Fibroblast of the aortic adventitia (primary cell): ENCODE measurements at regions not wholly inside any gene's neighbourhood (a gene's known extent, or its start where the extent isn't known, plus 50 kb on each side); places are given as distances from the start of the nearest gene placed in this dataset.
A peak's percentile ranks its signal among the peaks of the same experiment; 100 is the strongest.
"Not testable (repeated sequence)": the region's sequence is repeated elsewhere in the genome, so short reads cannot be mapped to it uniquely, and the experiment has no call there.

Experiments
- DNase-seq: peaks from one replicate; pipeline ENCODE4 v3.0.0-alpha.2; 2010; ENCODE audit warnings: low read depth
- H3K4me3 ChIP-seq: 2 replicates; pipeline ENCODE4 v1.5.1; 2011; ENCODE audit warnings: low read depth, mild to moderate bottlenecking, control low read depth, low read length, moderate library complexity
- CTCF ChIP-seq: IDR thresholded peaks from 2 replicates; pipeline ENCODE4 v1.5.1; 2011; ENCODE audit warnings: mild to moderate bottlenecking, low read length, control low read depth, inconsistent platforms; ENCODE audit not compliant: insufficient read depth

GRCh38 chr5:58183078-58183785 lies 276.7 kb downstream of the PLK2 start:
- DNase-seq = no peak
- H3K4me3 ChIP-seq = no peak overlapping the region
- TF ChIP-seq CTCF = no peak

DNA sequence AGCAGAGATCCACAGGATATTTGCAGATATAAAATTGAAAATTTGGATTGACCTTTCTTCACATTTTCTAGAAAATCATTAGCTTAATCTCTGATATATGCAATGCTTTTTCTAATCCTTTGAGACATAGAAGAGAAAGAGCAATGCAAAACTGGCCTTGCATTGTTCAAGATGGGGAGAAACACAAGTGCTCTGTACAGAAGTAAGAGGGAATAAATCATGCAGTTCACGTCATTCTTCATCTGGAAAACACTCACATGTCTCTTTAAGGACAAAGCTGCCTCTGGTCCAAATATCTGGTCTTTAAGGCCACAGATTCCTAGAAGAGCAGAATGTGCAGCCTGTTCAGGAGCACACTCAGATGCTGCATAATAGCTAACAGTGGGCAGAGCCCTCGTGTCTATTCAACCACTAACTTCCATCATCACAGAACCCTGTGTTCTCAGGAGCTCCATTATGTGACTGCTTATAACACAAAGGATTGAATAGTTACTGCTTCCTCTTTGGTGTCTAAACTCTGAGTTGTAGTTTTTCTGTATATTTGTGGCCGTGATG lies 277.5 kb downstream of the PLK2 start:
- no peak for DNase-seq
- H3K4me3 ChIP-seq = no peak overlapping the region
- TF ChIP-seq CTCF = no peak

DNA sequence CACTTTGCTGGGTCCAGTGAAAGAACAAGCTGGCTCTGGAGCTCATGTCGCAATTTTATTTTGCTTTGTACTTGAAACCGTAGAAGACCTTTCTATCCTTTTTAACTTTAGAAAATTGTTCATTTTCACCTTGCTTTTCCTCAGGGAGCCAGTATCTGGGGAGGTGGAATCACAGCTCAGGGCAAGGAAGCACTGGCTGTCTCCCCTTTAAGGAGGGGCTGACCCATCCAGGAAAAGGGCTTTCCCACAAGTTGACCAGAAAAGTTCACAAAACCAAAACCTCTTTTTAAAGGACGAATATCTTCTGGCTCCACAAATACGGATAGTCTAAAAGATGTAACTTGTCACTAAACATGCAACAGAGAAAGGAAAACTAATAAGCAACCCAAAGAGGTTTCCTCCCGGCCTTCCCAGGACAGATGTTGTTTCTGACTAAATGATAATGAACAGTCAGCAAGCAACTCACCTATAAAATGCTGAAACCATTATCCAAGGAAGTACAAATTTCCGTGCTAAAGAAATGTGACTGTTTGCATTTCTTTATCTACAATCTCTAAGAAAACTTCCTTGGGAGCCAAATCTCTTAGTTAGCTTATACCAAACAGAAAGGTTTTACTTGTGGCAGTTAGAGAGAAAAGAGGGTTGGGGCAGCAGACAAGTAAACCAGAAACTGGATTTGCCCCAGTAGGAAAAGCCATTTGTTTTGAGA lies 278.2 kb downstream of the PLK2 start:
- H3K4me3 ChIP-seq = no peak overlapping the region
- TF ChIP-seq CTCF = no peak
- no peak for DNase-seq

- DNase-seq = no peak
- H3K4me3 ChIP-seq = no peak overlapping the region
- TF ChIP-seq CTCF = no peak
Measured at GRCh38 chr5:58172946-58173345, 286.9 kb downstream of the PLK2 start.

- H3K4me3 ChIP-seq = no peak overlapping the region
- no peak for TF ChIP-seq CTCF
- DNase-seq = no peak
Measured at GRCh38 chr5:58165152-58165551, 294.7 kb downstream of the PLK2 start.

DNA sequence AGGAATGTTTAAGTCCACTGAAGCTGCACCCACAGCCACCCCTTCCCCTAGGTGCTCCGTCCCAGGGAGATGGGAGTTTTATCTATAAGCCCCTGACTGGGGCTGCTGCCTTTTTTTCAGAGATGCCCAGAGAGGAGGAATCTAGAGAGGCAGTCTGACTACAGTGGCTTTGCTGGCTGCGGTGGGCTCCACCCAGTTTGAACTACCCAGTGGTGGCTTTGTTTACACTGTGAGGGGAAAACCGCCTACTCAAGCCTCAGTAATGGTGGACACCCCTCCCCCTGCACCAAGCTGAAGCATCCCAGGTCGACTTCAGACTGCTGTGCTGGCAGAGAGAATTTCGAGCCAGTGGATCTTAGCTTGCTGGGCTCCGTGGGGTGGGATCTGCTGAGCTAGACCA lies 298.0 kb downstream of the PLK2 start:
- not testable (repeated sequence) for H3K4me3 ChIP-seq, DNase-seq

DNA sequence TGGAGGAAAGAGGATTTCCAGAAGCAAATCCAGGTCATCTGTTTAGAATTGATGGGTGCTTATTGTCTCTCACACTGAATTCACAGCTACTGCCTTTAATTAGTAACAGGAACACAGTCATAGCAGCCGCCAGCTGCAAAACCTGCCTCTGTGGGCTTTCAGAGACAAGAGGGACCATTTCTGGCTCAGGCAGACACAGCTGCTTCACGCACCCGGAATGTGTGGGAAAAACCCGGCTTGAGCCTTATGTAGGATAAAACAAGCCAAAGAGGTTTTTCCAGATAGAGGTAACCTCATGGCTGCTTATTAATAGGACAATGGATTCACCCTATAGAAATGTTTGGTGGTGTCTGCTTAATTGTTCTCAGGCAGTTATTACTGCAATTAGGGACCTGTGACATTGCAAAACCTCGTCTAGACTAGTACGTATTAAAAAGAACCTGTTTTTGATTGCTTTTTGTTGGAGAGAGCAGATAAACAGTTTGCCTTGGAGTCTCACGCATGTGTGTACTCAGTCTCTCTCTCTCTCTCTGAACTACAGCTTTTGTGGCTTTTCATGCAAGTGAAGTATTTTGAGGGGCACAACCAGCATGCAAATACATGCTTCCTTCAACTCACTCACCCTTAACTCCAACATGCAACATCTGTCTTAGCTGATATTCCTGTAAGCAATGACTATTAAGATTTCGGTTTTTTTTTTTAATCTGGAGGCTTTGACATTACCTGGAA lies 302.7 kb downstream of the PLK2 start:
- TF ChIP-seq CTCF = no peak
- H3K4me3 ChIP-seq = no peak overlapping the region
- DNase-seq = peak; percentile 13
